Suprapubic skin (tissue), 3 donors: ENCODE measurements at regions not wholly inside any gene's neighbourhood (a gene's known extent, or its start where the extent isn't known, plus 50 kb on each side); places are given as distances from the start of the nearest gene placed in this dataset.

ENCODE experiments used
- POLR2A ChIP-seq, 2 donors: fragments of 450-650 bp; IDR thresholded peaks; one replicate each; pipeline ENCODE4 v1.6.1; 2017; ENCODE audit warnings: antibody characterized with exemption in 2 of 2, mild to moderate bottlenecking in 2 of 2, moderate library complexity in 2 of 2
- TF ChIP-seq, protein P1 (sequence below), 2 donors: fragments of 200-600 bp in 1 of 2; fragments of 450-650 bp in 1 of 2; sonication (generic) in 1 of 2; IDR thresholded peaks; one replicate each; pipeline ENCODE4 v1.5.1; 2016 to 2019; ENCODE audit warnings: antibody characterized with exemption in 2 of 2, mild to moderate bottlenecking in 1 of 2, moderate library complexity in 1 of 2

GRCh38 chr3:34073111-34073510 is 274.7 kb downstream of the PDCD6IP start:
- TF ChIP-seq, protein P1, sequence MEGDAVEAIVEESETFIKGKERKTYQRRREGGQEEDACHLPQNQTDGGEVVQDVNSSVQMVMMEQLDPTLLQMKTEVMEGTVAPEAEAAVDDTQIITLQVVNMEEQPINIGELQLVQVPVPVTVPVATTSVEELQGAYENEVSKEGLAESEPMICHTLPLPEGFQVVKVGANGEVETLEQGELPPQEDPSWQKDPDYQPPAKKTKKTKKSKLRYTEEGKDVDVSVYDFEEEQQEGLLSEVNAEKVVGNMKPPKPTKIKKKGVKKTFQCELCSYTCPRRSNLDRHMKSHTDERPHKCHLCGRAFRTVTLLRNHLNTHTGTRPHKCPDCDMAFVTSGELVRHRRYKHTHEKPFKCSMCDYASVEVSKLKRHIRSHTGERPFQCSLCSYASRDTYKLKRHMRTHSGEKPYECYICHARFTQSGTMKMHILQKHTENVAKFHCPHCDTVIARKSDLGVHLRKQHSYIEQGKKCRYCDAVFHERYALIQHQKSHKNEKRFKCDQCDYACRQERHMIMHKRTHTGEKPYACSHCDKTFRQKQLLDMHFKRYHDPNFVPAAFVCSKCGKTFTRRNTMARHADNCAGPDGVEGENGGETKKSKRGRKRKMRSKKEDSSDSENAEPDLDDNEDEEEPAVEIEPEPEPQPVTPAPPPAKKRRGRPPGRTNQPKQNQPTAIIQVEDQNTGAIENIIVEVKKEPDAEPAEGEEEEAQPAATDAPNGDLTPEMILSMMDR (IDR thresholded peaks at IDR 0.05): no peak
- no peak for TF ChIP-seq POLR2A (IDR thresholded peaks at IDR 0.05)
